Fibroblast of the conjunctiva (primary cell): ENCODE measurements at regions not wholly inside any gene's neighbourhood (a gene's known extent, or its start where the extent isn't known, plus 50 kb on each side); places are given as distances from the start of the nearest gene placed in this dataset.

Experiments used
- DNase-seq: peaks from one replicate; pipeline ENCODE4 v3.0.0-alpha.2; 2010; ENCODE audit warnings: low read depth

- DNase-seq: no peak
Observed at GRCh38 chr1:81489372-81489934, 311.3 kb upstream of the ADGRL2 start.

DNA sequence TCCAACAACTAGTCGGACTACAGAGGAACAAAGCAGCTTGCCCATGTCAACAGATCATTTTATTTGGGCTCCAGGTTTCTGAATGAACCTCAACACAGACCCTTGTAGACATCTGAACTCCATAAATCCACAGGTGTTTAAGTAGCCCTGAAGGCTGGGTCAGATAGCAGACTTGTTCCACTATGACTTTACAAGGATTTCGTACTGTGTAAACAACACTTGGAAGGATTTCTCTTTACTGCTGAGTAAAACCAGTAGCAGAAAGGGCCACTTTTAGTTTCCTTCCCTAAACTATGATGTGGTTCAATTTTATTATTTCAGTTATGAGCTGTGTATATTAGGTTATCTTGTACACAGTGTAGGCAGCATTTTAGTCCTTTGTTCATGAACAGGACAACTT, 316.4 kb upstream of the ADGRL2 start:
- no peak for DNase-seq

DNA sequence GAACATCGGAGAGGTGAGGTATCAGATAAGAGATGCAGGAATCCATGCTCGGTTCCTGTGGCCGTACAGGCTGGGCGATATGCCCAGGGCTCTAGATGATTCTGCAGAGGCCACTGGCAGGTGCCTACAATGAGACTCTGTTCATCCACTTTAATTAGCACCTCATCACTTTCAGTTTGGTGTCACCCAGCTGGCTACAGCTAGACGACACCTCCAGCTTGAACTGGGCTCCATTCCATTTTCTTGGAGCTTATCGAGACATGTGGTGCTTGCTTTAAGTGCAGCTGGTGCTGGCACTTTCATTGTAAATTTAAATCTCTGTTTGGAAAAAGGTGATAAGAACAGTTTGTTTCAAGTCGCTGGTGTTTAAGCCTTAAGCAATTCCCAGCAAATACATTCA, 322.5 kb upstream of the ADGRL2 start:
- no peak for DNase-seq

DNA sequence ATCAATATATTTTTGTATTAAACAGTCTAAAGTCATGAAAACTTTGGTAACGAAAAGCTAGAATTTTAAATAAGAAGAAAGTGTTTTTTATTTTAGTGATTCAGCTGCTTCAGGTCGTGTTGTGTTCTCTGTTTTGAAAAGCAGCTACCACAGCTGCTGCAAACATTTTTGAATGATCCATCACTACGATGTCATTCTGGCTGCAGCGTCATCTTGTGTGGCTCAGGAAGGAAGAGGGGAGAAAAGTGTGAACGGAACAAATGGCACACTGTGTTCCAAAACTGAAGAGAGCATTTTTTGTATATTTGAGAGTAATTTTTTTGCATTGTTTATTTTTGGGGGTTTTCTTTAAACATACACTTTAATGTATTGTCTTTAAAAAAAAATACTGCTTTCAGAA, 323.0 kb upstream of the ADGRL2 start:
- DNase-seq: no peak

DNA sequence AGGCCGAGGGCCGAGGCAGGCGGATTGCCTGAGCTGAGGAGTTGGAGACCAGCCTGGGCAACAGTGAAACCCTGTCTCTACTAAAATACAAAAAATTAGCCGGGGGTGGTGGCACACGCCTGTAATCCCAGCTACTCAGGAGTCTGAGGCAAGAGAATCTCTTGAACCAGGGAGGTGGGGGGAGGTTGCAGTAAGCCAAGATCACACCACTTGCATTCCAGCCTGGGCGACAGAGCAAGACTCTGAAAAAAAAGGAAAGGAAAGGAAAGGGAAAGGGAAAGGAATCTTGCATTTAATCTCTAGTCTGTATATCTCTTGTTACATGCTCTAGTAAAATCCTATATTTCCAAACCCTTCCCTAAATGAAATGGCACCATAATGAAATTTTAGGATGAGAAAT, 328.3 kb upstream of the ADGRL2 start:
- no peak for DNase-seq

GRCh38 chr1:81471255-81471654, 329.5 kb upstream of the ADGRL2 start:
- no peak for DNase-seq

DNA sequence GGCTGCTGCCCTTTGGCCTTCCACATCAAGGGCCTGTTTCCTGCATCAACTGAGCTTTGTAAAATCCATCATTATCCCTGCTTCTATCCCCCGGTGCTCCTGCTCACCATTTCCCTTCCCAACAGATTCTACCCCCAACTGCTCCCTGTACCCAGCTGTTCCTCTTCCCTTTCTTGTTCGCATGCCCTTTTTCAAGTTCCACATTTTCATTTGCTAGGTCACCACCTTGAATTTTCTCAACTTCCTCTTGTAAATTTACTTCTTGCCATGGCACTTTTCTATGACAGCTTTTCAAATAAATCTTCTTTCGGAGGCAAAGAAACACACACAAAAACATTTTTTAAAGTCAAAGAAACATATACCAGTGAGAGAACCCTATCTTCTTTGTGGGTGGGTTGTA, 330.5 kb upstream of the ADGRL2 start:
- no peak for DNase-seq

GRCh38 chr1:81467383-81467782, 333.4 kb upstream of the ADGRL2 start:
- DNase-seq: no peak

DNA sequence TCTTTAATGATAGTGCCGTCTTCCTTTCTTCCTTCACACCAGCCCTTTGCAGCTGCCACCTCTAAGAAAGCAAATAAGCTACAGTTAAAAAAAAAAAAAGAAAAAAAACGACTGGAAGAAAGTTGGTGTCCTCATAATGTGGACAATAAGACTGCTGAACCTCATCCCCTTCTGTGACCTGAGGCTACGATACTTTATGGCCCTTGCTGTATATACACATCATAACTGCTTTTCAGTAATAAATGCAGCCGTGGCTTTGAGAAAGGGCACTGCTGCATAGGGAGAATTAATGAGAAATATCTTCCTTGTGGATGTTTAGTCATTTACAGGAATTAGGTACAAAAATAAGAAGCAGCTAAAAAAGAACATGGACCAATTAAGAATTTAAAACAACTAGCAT, 333.8 kb upstream of the ADGRL2 start:
- DNase-seq: no peak

- no peak for DNase-seq
Observed at GRCh38 chr1:81463936-81464837, 336.5 kb upstream of the ADGRL2 start.

DNA sequence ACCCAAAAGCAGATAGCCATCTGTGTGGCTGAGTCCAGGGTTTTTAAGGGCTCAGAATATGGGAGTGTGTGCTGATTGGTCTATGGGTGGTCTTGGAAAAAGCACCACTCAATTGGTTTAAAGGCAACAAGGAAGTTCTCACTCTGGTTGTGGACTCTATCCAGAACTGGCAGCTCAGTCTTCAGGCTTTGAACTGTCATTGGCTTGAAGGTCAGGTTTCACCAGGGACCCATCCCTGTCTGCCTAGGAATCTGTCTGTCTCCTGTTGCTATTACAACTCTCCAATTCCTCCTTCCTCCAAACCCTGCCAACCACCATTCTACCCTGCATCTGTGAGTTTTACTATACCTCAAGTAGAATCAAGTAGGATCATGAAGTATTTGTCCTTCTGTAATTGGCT, 341.7 kb upstream of the ADGRL2 start:
- no peak for DNase-seq

- no peak for DNase-seq
Observed at GRCh38 chr1:81458186-81458585, 342.5 kb upstream of the ADGRL2 start.

- no peak for DNase-seq
Observed at GRCh38 chr1:81455481-81455880, 345.3 kb upstream of the ADGRL2 start.

GRCh38 chr1:81453971-81454370, 346.8 kb upstream of the ADGRL2 start:
- no peak for DNase-seq

- no peak for DNase-seq
Observed at GRCh38 chr1:81453367-81453703, 347.4 kb upstream of the ADGRL2 start.

- no peak for DNase-seq
Observed at GRCh38 chr1:81452693-81453366, 347.9 kb upstream of the ADGRL2 start.

- no peak for DNase-seq
Observed at GRCh38 chr1:81449786-81450185, 350.9 kb upstream of the ADGRL2 start.

- DNase-seq: no peak
Observed at GRCh38 chr1:81446000-81446669, 354.6 kb upstream of the ADGRL2 start.

DNA sequence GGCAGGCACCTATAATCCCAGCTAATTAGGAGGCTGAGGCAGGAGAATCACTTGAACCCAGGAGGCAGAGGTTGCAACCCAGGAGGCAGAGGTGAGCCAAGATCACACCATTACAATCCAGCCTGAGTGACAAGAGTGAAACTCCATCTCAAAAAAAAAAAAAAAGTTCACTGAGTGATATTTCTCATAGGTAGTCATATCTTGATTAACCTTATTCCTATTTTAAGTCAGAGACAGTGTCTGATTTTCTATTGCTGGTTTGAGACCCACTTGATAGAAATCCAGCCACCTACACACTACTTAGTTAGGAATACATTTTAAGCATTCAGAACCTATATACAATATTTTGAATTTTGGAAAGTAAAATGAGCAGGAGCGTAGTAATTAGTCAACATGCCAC, 357.4 kb upstream of the ADGRL2 start:
- DNase-seq: no peak

GRCh38 chr1:81439046-81439823, 361.5 kb upstream of the ADGRL2 start:
- DNase-seq: no peak

GRCh38 chr1:81437649-81438048, 363.1 kb upstream of the ADGRL2 start:
- DNase-seq: no peak

GRCh38 chr1:81437213-81437612, 363.5 kb upstream of the ADGRL2 start:
- DNase-seq: no peak
